Spleen (tissue), 11 donors: ENCODE measurements at regions not wholly inside any gene's neighbourhood (a gene's known extent, or its start where the extent isn't known, plus 50 kb on each side); places are given as distances from the start of the nearest gene placed in this dataset.

Source experiments
- DNase-seq: peaks from one replicate; pipeline ENCODE4 v3.0.0-alpha.2; 2020
- H3K27ac ChIP-seq, 8 donors: fragments of 200-600 bp; sonication (generic) in 7 of 8; 1 replicate in 4 of 8; 2 replicates in 4 of 8; pipeline versions ENCODE4 v1.5.0 to v1.8.0; 2016 to 2021; ENCODE audit warnings: inconsistent platforms in 4 of 8, mild to moderate bottlenecking in 4 of 8, moderate library complexity in 1 of 8
- H3K27me3 ChIP-seq, 7 donors: fragments of 200-600 bp; sonication (generic) in 6 of 7; replicated peaks in 1 of 7; 1 replicate in 4 of 7; 2 replicates in 3 of 7; pipeline versions ENCODE4 v1.5.0 to v1.8.0; 2016 to 2021; ENCODE audit warnings: inconsistent platforms in 3 of 7, mild to moderate bottlenecking in 1 of 7
- H3K36me3 ChIP-seq, 6 donors: fragments of 200-600 bp; sonication (generic) in 5 of 6; 1 replicate in 4 of 6; 2 replicates in 2 of 6; pipeline versions ENCODE4 v1.5.0 to v1.8.0; 2016 to 2021; ENCODE audit warnings: inconsistent platforms in 2 of 6
- H3K4me1 ChIP-seq, 6 donors: fragments of 200-600 bp; sonication (generic) in 5 of 6; 1 replicate in 3 of 6; 2 replicates in 3 of 6; pipeline versions ENCODE4 v1.5.0 to v1.8.0; 2016 to 2021; ENCODE audit warnings: inconsistent platforms in 3 of 6
- H3K4me3 ChIP-seq, 8 donors: fragments of 200-600 bp; sonication (generic) in 7 of 8; 1 replicate in 4 of 8; 2 replicates in 4 of 8; pipeline versions ENCODE4 v1.5.0 to v1.8.0; 2016 to 2021; ENCODE audit warnings: inconsistent platforms in 4 of 8, mild to moderate bottlenecking in 4 of 8, moderate library complexity in 2 of 8
- H3K9me3 ChIP-seq, 8 donors: fragments of 200-600 bp; sonication (generic) in 7 of 8; 1 replicate in 4 of 8; 2 replicates in 4 of 8; pipeline versions ENCODE4 v1.5.0 to v1.8.0; 2016 to 2021; ENCODE audit warnings: inconsistent platforms in 4 of 8
- CTCF ChIP-seq, 11 experiments: fragments of 200-600 bp in 7 of 11; fragments of 450-650 bp in 4 of 11; sonication (generic) in 4 of 11; IDR thresholded peaks in 8 of 11; conservative IDR thresholded peaks in 3 of 11; 1 replicate in 7 of 11; 2 replicates in 4 of 11; pipeline versions ENCODE4 v1.4.0 to v1.8.0; 2016 to 2021; ENCODE audit warnings: antibody characterized with exemption in 11 of 11, inconsistent platforms in 4 of 11, mild to moderate bottlenecking in 1 of 11
- POLR2A ChIP-seq, 3 donors: fragments of 450-650 bp; IDR thresholded peaks; one replicate each; pipeline ENCODE4 v1.5.1; 2017; ENCODE audit warnings: antibody characterized with exemption in 3 of 3, mild to moderate bottlenecking in 1 of 3
- POLR2AphosphoS5 ChIP-seq, 3 donors: sonication (generic); formaldehyde crosslinking; IDR thresholded peaks; one replicate each; pipeline ENCODE4 v1.5.1; 2017; ENCODE audit warnings: antibody characterized with exemption in 3 of 3
- WGBS, 5 donors: extraction: QIAGEN DNeasy Blood & Tissue Kit in 3 of 5; methylation state at CpG; one replicate each; pipeline versions ENCODE4 v1.1.5 to v1.1.7; 2013 to 2018; 5-methylcytosine and 5-hydroxymethylcytosine counted together
- intact Hi-C: fragments of 100-400 bp; cut with DNase I; formaldehyde crosslinking; loops from one replicate; pipeline ENCODE4 v1.15.0; 2023; ENCODE audit warnings: low total_unique reads
- donor health status: healthy with polysubstance abuse.
- donor health status: DM: no; HTN: no; CAD: no; lungs with moderate emphysema.
- donor health status: DM: no; HTN: no; CAD: no.
- donor health status: Bipolar disorder and iron deficiency.
- donor health status: healthy.
- donor health status: DM: no; HTN: no; CAD: no.
- donor health status: DM: yes; HTN: yes; CAD: no.

- H3K36me3 ChIP-seq: no peaks in the 10 kb centered on the region
- TF ChIP-seq CTCF (IDR thresholded peaks at IDR 0.05 in 8 of 11, conservative IDR thresholded peaks at IDR 0.05 in 3 of 11) (no peak), POLR2AphosphoS5 (IDR thresholded peaks at IDR 0.05) (no peak), POLR2A (IDR thresholded peaks at IDR 0.05) (no peak)
- DNase-seq: no peak
- no peak overlapping the region for H3K4me3 ChIP-seq
- H3K27me3 ChIP-seq: no peaks in the 10 kb centered on the region
- intact Hi-C loops: no loop called here
- no peak overlapping the region for H3K27ac ChIP-seq
- no peaks in the 10 kb centered on the region for H3K9me3 ChIP-seq
- no peaks in the 10 kb centered on the region for H3K4me1 ChIP-seq
Measured at GRCh38 chr6:112622036-112622435, 274.9 kb downstream of the RFPL4B start.

DNA sequence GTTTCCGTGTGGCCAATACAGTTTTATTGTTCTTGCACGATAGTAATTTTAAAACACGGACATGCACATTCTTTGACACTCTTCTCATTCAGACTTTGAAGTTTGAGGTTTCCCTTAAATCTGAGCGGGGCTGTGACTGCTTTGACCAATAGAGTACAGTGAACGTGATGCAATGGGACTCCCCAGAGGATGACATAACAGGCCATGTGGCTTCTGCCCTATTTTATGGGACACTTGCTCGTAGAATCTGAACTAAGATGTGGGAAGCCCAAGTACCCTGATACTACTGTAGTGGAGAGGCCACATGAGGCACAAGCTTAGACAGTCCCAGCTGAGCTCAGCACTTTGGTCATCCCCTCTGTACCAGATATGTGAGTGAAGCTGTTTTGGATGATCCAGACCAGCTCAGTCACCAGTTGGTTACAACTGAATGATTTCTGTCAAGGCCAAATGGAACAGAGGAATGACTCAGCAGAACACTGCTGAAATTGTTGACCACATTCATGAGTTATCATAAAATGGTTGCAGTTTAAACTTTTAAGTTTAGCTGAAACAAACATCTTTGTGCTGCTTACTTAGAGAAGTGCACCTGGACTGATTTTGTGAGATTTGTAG, 279.4 kb downstream of the RFPL4B start:
- Histone ChIP-seq H3K4me3 (no peak overlapping the region), H3K36me3 (no peaks in the 10 kb centered on the region), H3K27ac (no peak overlapping the region), H3K27me3 (no peaks in the 10 kb centered on the region), H3K9me3 (no peaks in the 10 kb centered on the region), H3K4me1 (no peaks in the 10 kb centered on the region)
- intact Hi-C loops: no loop called here
- DNase-seq: no peak
- 82 to 91% (median 91%) methylated on average over 6 of the region's 6 CpGs for WGBS, 5 donors
- TF ChIP-seq POLR2A (IDR thresholded peaks at IDR 0.05) (no peak), CTCF (IDR thresholded peaks at IDR 0.05 in 8 of 11, conservative IDR thresholded peaks at IDR 0.05 in 3 of 11) (no peak), POLR2AphosphoS5 (IDR thresholded peaks at IDR 0.05) (no peak)

- Histone ChIP-seq H3K9me3 (peaks cover 0 to 5% (median 0%) of the 10 kb centered on the region in 8 donors), H3K4me3 (no peak overlapping the region), H3K4me1 (no peaks in the 10 kb centered on the region), H3K27me3 (no peaks in the 10 kb centered on the region), H3K36me3 (no peaks in the 10 kb centered on the region), H3K27ac (no peak overlapping the region)
- 40 to 76% (median 68%) methylated on average over 1 of the region's 1 CpG for WGBS, 5 donors
- intact Hi-C loops: no loop called here
- no peak for DNase-seq
- TF ChIP-seq POLR2A (IDR thresholded peaks at IDR 0.05) (no peak), CTCF (IDR thresholded peaks at IDR 0.05 in 8 of 11, conservative IDR thresholded peaks at IDR 0.05 in 3 of 11) (no peak), POLR2AphosphoS5 (IDR thresholded peaks at IDR 0.05) (no peak)
Measured at GRCh38 chr6:112634376-112634775, 287.2 kb downstream of the RFPL4B start.

DNA sequence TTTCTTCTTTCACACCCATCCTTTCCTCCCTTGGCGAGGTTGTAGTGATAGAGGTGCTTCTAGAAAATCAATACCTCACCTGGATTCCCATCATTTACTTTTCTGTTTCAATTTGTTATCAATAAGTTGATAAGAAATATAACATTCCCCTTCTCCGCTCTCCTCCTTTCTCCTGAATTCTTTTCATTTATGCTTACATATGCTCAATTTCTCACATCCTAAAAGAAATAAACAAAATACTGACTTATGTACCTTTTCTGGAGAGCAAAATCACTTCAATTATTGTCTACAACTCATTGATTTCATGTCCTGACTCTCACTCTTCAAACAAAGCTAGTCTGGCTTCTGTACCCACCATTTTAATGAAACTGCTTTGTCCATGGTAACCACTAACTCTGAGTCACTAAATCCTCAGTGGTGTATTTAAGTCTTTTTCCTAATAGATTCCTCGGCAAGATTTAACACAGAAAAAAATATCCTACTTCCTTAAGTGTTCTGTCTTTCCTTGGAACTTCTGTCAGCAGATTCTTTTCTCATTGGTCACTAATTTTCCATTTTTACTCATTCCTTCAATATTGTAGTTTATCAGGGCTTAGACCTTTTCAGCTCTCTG, 289.6 kb downstream of the RFPL4B start:
- Histone ChIP-seq H3K4me1 (no peaks in the 10 kb centered on the region), H3K4me3 (no peak overlapping the region), H3K9me3 (peaks cover 0 to 5% (median 0%) of the 10 kb centered on the region in 8 donors), H3K27me3 (no peaks in the 10 kb centered on the region), H3K36me3 (no peaks in the 10 kb centered on the region), H3K27ac (no peak overlapping the region)
- WGBS, 5 donors: 84 to 94% (median 85%) methylated on average over 3 of the region's 3 CpGs
- no peak for DNase-seq
- intact Hi-C loops: no loop called here
- TF ChIP-seq POLR2A (IDR thresholded peaks at IDR 0.05): no peak
- no peak for TF ChIP-seq POLR2AphosphoS5 (IDR thresholded peaks at IDR 0.05)
- TF ChIP-seq CTCF (IDR thresholded peaks at IDR 0.05 in 8 of 11, conservative IDR thresholded peaks at IDR 0.05 in 3 of 11): no peak
